AG20443 (cell line): ENCODE measurements at regions not wholly inside any gene's neighbourhood (a gene's known extent, or its start where the extent isn't known, plus 50 kb on each side); places are given as distances from the start of the nearest gene placed in this dataset.

ENCODE experiments used
- DNase-seq: peaks from one replicate; pipeline ENCODE4 v3.0.0; 2012; ENCODE audit warnings: low spot score, mixed read lengths

DNA sequence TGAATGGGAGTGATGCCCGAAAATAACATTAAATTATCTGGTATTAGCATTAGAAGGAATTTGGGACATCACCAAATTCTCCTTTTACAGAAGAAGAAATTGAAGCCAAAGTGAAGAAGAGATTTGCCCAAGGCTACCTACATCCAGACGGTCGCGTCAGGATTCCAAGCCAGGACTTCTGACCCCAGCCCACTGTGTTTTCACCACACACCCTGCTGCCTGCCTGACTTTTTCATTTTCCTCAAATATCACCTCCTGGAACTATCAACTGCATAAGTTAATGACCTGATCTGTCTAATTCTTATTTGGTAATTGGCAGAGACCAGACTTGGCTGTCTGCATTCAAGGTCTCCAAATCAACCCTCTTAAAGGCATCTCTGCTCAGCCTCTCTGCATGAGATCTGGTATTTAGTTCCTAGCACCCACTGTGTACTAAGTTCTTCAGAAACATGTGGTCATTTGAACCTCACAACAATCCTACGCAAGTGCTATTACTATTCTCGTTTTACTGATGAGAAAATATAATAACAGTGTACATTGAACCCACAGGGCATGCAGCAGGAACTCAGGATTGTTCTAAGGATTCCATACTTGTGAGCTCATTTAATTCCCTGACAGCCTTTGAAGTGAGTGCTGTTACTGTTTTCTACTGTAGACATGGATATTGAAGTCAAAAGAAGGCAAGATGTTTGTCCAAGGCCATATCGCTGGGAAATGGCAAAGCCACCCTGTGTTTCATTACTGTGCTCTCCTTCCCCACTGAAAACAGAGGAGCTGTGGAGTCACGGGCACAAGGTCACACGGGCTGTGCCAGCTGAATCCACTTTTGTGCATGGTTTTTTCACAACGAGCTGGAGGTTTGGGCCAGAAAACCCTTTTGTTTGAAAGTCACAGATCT, 195.2 kb upstream of the C1QTNF7 start:
- DNase-seq, result no peak

GRCh38 chr4:15233264-15233597, 194.6 kb upstream of the C1QTNF7 start:
- no peak for DNase-seq

- no peak for DNase-seq
These were observed 194.2 kb upstream of the C1QTNF7 start for GRCh38 chr4:15233626-15234025.

DNA sequence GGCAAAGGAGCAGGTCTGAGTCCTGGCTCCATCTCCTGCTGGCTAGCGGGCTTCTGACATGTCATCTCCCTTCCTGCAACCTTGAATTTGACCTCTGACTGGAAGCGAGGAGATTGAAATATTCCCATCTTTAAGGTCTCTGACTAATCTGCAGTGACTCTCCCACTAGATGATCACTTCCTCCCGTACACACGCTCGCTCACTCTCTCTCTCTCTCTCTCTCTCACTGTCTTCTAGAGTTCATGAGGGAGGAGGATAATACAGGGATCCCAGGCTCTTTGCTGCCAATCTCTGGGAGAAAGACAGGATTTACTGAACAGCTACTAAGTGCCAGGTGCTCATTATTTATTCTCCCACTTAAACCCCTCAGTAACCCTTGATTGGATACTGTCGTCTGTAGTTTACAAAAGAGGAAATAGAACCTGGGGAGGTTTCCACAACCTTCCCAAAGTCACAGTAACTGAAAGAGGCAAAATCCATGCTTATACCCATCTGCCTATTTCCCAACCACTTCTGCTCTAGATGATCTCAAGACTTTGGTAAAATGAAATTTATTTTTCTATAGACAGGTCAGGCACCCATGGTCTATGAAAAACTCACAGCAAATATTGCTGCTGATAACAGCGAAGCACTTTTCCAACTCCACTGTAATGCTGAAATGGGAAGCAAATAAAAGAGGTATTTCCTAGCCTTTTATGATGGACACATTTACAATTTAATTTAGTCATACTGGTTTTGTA, 193.5 kb upstream of the C1QTNF7 start:
- DNase-seq, result peak; percentile 52

- DNase-seq, result peak; percentile 87
These were observed 193.0 kb upstream of the C1QTNF7 start for GRCh38 chr4:15234856-15235126.

DNA sequence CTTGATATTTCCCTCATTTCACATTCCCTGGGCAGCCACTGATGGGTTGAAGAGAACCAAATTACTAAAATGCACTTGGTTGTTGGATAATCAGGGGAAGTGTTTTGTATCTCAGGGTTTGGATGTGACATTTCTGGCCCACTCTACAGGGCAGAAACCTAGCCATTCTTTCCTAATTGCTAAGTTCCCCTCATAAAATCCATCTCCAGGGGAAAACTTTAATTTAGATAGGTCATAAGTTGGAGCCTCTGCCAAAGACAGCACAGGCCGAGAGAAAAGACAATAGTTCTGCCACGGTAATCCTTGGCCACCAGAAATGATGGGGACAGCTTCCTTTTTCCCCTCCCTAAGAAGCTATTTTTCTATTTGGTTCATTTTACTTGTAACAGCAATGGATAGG, 192.7 kb upstream of the C1QTNF7 start:
- DNase-seq, result no peak

DNA sequence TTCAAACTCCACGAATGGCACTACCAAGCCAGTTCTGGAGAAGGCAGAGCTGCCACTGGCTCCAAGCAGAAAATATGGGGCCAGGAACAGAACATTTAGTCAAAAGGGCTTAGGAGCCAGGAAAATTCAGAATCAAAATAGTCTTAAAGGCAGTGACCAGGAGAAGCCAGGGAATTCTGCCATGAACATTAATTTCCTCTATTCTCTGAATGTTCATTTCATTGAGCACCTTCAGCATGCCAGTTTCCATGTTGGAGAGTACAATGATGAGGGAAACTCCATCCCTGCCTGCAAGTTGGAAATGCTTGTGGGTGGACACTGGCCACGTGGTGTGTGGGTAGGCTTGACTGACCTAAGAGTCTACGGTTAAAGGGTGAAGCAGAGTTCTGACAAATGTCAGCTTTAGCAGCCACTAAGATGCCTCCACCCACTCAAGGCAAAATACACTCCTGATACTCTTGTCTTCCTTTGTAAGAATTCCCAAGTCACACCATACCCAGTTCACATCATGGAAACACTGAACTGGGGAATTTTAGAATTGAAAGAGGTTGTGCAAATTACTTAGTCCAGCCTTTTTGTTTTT, 190.1 kb upstream of the C1QTNF7 start:
- no peak for DNase-seq

DNA sequence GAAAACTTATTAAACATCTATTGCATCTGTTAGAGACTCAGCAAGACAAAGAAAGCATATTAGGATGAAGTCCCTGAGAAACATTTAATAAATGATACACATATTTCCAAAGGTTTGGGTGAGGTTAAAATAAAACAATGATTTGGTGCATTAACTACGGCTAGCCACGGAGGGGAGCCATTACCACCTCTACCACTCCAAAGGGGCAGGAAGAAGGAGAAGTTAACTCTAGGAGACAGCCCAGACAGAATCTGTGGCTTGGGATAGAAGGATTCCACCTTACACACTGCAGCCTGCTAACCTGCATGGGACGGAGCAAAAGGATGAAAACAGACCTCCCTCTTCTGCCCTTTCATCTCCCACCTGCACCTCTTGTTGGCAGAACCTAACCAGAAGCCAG, 189.1 kb upstream of the C1QTNF7 start:
- DNase-seq, result peak; percentile 78

- no peak for DNase-seq
These were observed 188.0 kb upstream of the C1QTNF7 start for GRCh38 chr4:15239866-15240265.

DNA sequence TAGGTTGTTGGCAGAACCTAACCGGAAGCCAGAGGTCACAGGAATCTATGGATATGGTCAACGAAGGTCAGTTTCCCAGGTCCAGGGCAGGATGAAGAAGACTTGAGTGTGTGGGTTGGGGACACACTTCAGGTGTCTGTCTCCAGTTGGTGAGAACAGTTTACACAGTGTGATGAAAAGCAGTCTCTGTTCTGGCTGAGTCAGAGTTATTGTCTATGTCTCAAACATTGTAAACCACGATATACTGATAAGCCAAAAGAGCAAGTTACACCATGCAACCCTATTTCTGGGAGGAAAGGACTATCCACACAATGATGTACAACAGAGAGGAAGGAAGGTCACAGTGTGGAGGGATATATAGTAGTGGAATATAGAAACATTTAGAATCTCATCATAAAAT, 187.1 kb upstream of the C1QTNF7 start:
- DNase-seq, result no peak

- DNase-seq, result no peak
These were observed 185.8 kb upstream of the C1QTNF7 start for GRCh38 chr4:15242021-15242420.

DNA sequence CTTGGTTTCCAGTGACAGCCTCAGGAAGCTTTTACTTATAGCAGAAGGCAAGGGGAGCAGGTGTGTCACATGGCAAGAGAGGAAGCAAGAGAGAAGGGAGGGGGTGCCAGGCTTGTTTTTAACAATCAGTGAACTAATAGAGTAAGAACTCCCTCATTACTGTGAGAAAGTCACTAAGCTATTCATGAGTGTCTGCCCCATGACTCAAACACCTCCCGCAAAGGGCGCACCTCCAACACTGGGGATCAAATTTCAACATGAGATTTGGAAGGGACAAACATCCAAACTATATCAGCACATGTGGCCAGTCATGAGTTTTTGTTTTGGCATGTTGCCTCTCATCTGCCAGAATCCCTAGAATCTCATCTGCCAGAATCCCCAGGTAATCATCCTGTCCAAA, 183.5 kb upstream of the C1QTNF7 start:
- DNase-seq, result no peak

GRCh38 chr4:15245006-15245530, 182.8 kb upstream of the C1QTNF7 start:
- no peak for DNase-seq

- DNase-seq, result no peak
These were observed 177.8 kb upstream of the C1QTNF7 start for GRCh38 chr4:15250021-15250441.

DNA sequence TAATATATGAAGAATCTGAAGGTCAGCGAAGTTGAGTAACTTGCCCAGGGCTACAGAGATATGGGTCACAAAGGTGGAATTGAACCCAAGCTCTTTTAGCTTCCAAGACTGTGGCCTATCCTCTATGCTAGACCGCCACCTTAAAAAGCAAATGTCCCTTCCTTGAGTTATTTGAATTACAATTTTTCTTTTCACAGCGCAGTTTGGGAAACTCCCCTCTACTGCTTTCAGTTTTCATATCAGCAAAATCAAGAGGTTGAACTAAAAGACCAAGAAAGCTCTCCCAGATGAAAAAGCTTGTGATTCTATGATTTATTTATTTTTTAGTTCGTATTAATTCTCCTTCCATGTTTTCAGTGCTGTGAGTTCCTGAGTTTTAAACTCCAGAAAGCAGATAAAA, 174.5 kb upstream of the C1QTNF7 start:
- no peak for DNase-seq

- no peak for DNase-seq
These were observed 173.5 kb upstream of the C1QTNF7 start for GRCh38 chr4:15254236-15254880.

- no peak for DNase-seq
These were observed 172.3 kb upstream of the C1QTNF7 start for GRCh38 chr4:15255537-15255936.

DNA sequence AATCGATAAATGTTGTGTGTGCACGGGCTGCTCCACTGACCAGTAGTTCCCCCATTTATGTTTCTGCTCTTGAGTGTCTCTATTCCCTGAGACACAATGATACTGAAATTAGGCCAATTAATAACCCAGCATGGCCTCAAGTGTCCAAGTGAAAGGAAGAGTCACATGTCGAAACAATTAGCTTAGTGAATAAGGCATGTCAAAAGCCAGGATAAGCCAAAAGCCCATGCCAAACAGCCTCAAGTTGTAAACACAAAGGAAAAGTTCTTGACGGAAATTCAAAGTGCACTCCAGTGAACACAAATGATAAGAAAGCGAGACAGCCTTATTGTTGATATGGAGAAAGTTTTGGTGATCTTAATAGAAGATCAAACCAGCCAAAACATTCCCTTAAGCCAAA, 167.1 kb upstream of the C1QTNF7 start:
- no peak for DNase-seq

DNA sequence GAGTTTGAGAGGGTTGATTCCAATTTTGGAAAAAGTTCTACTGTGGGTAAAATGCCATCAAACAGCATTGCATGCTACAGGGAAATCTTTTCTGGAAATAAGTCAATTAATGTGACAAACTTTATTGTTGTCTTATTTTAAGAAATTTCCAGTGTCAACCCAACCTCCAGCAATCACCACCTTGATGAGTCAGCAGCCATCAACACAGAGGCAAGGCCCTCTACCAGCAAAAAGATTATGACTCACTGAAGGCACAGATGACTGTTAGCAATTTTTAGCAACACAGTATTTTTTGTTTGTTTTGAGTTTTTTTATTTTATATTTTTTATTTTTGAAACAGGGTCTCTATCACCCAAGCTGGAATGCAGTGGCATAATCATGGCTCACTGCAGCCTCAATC, 165.4 kb upstream of the C1QTNF7 start:
- no peak for DNase-seq

- no peak for DNase-seq
These were observed 157.6 kb upstream of the C1QTNF7 start for GRCh38 chr4:15270201-15270600.

- DNase-seq, result no peak
These were observed 141.8 kb upstream of the C1QTNF7 start for GRCh38 chr4:15286041-15286440.

DNA sequence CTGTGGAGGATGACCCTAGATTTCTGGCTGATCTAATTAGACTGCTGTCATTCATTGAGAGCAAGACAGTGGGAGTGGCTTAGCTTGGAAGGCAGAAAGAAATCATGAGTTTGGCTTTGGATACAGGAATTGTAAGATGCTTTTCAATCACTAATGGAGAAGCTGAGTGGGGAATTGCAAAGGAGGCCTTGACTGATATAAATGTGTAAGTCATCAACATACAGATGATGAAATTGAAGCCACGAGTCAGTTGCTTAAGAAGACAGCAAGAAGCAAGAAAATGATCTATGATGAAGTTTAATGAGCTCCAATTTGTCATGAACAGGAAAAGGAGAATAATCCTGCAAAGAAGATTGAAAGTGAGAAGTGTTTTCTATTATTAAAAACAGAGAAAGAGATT, 136.7 kb upstream of the C1QTNF7 start:
- DNase-seq, result no peak

- no peak for DNase-seq
These were observed 134.1 kb upstream of the C1QTNF7 start for GRCh38 chr4:15293711-15294110.
